CD4-positive, alpha-beta T cell (primary cell): ENCODE measurements at regions not wholly inside any gene's neighbourhood (a gene's known extent, or its start where the extent isn't known, plus 50 kb on each side); places are given as distances from the start of the nearest gene placed in this dataset.

Source experiments
- ATAC-seq: fragments of 200-7000 bp; cut with Tn5 transposase; one replicate; pipeline ENCODE4 v1.10.0; 2022; ENCODE audit warnings: mild to moderate bottlenecking; ENCODE audit not compliant: poor library complexity
- CTCF ChIA-PET: fragments of 350-600 bp; sonication (Branson Sonifier 250); formaldehyde crosslinking; loops from one replicate; lab custom pipeline; 2021; ENCODE audit warnings: antibody characterized with exemption, inconsistent platforms; lab: Charles Lee
- POLR2A ChIA-PET: fragments of 350-600 bp; sonication (Branson Sonifier 250); formaldehyde crosslinking; loops from one replicate; lab custom pipeline; 2021; ENCODE audit warnings: antibody characterized with exemption, inconsistent platforms; lab: Charles Lee
- DNase-seq, 14 experiments: peaks; one replicate each; pipeline ENCODE4 v3.0.0-alpha.2; 2013 to 2020; ENCODE audit warnings: mixed read lengths in 2 of 14
- H3K27ac ChIP-seq, 2 donors: one replicate each; pipeline versions ENCODE4 v1.5.1 to v1.7.0; 2013; ENCODE audit warnings: low read length in 2 of 2, low read depth in 1 of 2, mild to moderate bottlenecking in 1 of 2
- H3K27me3 ChIP-seq, 2 experiments: 1 replicate in 1 of 2; 2 replicates in 1 of 2; pipeline versions ENCODE4 v1.6.1 to v1.7.0; 2013; ENCODE audit warnings: low read length in 2 of 2, control low read depth in 1 of 2, mild to moderate bottlenecking in 1 of 2, moderate library complexity in 1 of 2; ENCODE audit not compliant: insufficient read depth in 2 of 2, control insufficient read depth in 1 of 2
- H3K36me3 ChIP-seq: one replicate; pipeline ENCODE4 v1.6.1; 2013; ENCODE audit warnings: low read length, control low read depth; ENCODE audit not compliant: insufficient read depth
- H3K4me1 ChIP-seq: one replicate; pipeline ENCODE4 v1.6.1; 2013; ENCODE audit warnings: low read length, control low read depth; ENCODE audit not compliant: insufficient read depth
- H3K4me3 ChIP-seq: one replicate; pipeline ENCODE4 v1.5.1; 2013; ENCODE audit warnings: mild to moderate bottlenecking, low read length, moderate library complexity
- H3K9me3 ChIP-seq, 2 experiments: 1 replicate in 1 of 2; 2 replicates in 1 of 2; pipeline versions ENCODE4 v1.6.1 to v1.7.0; 2013; ENCODE audit warnings: low read length in 2 of 2, mild to moderate bottlenecking in 2 of 2, control low read depth in 1 of 2, moderate library complexity in 1 of 2; ENCODE audit not compliant: control insufficient read depth in 1 of 2, insufficient read depth in 1 of 2
- H3K27ac Mint-ChIP-seq: one replicate; pipeline ENCODE4 v1.8.0; 2020; ENCODE audit warnings: mixed read lengths
- H3K27me3 Mint-ChIP-seq: one replicate; pipeline ENCODE4 v1.8.0; 2021; ENCODE audit warnings: mixed read lengths
- H3K36me3 Mint-ChIP-seq: one replicate; pipeline ENCODE4 v1.8.0; 2021; ENCODE audit warnings: low read depth, mixed read lengths
- H3K4me1 Mint-ChIP-seq: one replicate; pipeline ENCODE4 v1.8.0; 2021; ENCODE audit warnings: low read depth, mixed read lengths
- H3K4me3 Mint-ChIP-seq: one replicate; pipeline ENCODE4 v1.8.0; 2020; ENCODE audit warnings: mild to moderate bottlenecking, mixed read lengths
- H3K9me3 Mint-ChIP-seq: one replicate; pipeline ENCODE4 v1.8.0; 2020; ENCODE audit warnings: mixed read lengths
- intact Hi-C, 2 experiments: fragments of 100-400 bp; cut with DNase I in 1 of 2; cut with micrococcal nuclease in 1 of 2; formaldehyde crosslinking; loops; one replicate each; pipeline versions ENCODE4 v1.15.1 to v1.9.0; 2023 to 2025; cut with DNase I, micrococcal nuclease
- TF ChIP-seq, protein P1 (sequence below): fragments of 200-600 bp; IDR thresholded peaks from one replicate; pipeline ENCODE4 v1.8.0; 2022; ENCODE audit warnings: antibody characterized with exemption, mild to moderate bottlenecking

GRCh38 chr5:138641547-138642298 is 66.5 kb upstream of the HSPA9 start:
- H3K27ac Mint-ChIP-seq: no peak overlapping the region
- no peaks in the 10 kb centered on the region for H3K9me3 Mint-ChIP-seq
- ATAC-seq: peak; percentile 62

GRCh38 chr5:138640646-138641254 is 65.5 kb upstream of the HSPA9 start:
- Mint-ChIP-seq H3K4me3 (no peak overlapping the region), H3K27me3 (peaks cover 97% of the 10 kb centered on the region), H3K36me3 (no peaks in the 10 kb centered on the region), H3K27ac (no peak overlapping the region), H3K9me3 (no peaks in the 10 kb centered on the region), H3K4me1 (no peaks in the 10 kb centered on the region)
- Histone ChIP-seq H3K27ac (no peak overlapping the region), H3K9me3 (peaks cover 0 to 4% of the 10 kb centered on the region in 2 experiments), H3K4me3 (no peak overlapping the region), H3K27me3 (peaks cover 79 to 81% of the 10 kb centered on the region in 2 experiments), H3K4me1 (no peaks in the 10 kb centered on the region), H3K36me3 (no peaks in the 10 kb centered on the region)
- DNase-seq: no peak
- intact Hi-C loops: loop anchor here (1.0 to 5.0 kb wide), 2 partner anchors 622 kb away; no protein-coding TSS in a partner anchor
- TF ChIP-seq, protein P1, sequence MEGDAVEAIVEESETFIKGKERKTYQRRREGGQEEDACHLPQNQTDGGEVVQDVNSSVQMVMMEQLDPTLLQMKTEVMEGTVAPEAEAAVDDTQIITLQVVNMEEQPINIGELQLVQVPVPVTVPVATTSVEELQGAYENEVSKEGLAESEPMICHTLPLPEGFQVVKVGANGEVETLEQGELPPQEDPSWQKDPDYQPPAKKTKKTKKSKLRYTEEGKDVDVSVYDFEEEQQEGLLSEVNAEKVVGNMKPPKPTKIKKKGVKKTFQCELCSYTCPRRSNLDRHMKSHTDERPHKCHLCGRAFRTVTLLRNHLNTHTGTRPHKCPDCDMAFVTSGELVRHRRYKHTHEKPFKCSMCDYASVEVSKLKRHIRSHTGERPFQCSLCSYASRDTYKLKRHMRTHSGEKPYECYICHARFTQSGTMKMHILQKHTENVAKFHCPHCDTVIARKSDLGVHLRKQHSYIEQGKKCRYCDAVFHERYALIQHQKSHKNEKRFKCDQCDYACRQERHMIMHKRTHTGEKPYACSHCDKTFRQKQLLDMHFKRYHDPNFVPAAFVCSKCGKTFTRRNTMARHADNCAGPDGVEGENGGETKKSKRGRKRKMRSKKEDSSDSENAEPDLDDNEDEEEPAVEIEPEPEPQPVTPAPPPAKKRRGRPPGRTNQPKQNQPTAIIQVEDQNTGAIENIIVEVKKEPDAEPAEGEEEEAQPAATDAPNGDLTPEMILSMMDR: no peak
- no peak for ATAC-seq
- CTCF ChIA-PET: no interaction called here
- POLR2A ChIA-PET: no interaction called here

More at GRCh38 chr5:138641547-138642298, 66.5 kb upstream of the HSPA9 start:
- H3K4me1 Mint-ChIP-seq: no peaks in the 10 kb centered on the region
- POLR2A ChIA-PET: interaction anchor here (0.6 kb wide), 1 partner anchor 86 kb away, joined by 3 read pairs; no protein-coding TSS in a partner anchor
- H3K27me3 Mint-ChIP-seq: peaks cover 96% of the 10 kb centered on the region
- no peak overlapping the region for H3K4me3 Mint-ChIP-seq
- DNase-seq: peak; percentile 36 to 75 (median 60)
- TF ChIP-seq, protein P1: peak; percentile 35
- no peaks in the 10 kb centered on the region for H3K36me3 ChIP-seq
- peaks cover 79 to 86% of the 10 kb centered on the region in 2 experiments for H3K27me3 ChIP-seq
- H3K36me3 Mint-ChIP-seq: no peaks in the 10 kb centered on the region
- no peak overlapping the region for H3K4me3 ChIP-seq
- H3K4me1 ChIP-seq: no peaks in the 10 kb centered on the region
- intact Hi-C loops: loop anchor here (1.0 to 5.0 kb wide), 2 partner anchors 621 kb away; no protein-coding TSS in a partner anchor
- peaks cover 0 to 10% of the 10 kb centered on the region in 2 experiments for H3K9me3 ChIP-seq
- CTCF ChIA-PET: no interaction called here
- no peak overlapping the region for H3K27ac ChIP-seq

- Mint-ChIP-seq H3K9me3 (no peaks in the 10 kb centered on the region), H3K4me1 (no peaks in the 10 kb centered on the region), H3K4me3 (no peak overlapping the region), H3K27ac (no peak overlapping the region), H3K27me3 (peaks cover 100% of the 10 kb centered on the region), H3K36me3 (no peaks in the 10 kb centered on the region)
- CTCF ChIA-PET: interaction anchor here (0.6 kb wide), 2 partner anchors 61 to 185 kb away, joined by 3 read pairs; no protein-coding TSS in a partner anchor
- Histone ChIP-seq H3K36me3 (no peaks in the 10 kb centered on the region), H3K27ac (no peak overlapping the region), H3K4me1 (no peaks in the 10 kb centered on the region), H3K4me3 (no peak overlapping the region), H3K27me3 (peaks cover 74 to 79% of the 10 kb centered on the region in 2 experiments), H3K9me3 (peaks cover 0 to 4% of the 10 kb centered on the region in 2 experiments)
- ATAC-seq (no peak), DNase-seq (no peak)
- intact Hi-C loops: loop anchor here in 1 of 2 experiments (5.0 kb wide), 1 partner anchor 622 kb away; no protein-coding TSS in a partner anchor
- TF ChIP-seq, protein P1: no peak
- POLR2A ChIA-PET: no interaction called here
These were observed 64.9 kb upstream of the HSPA9 start for GRCh38 chr5:138640138-138640537.
